CD14-positive monocyte (primary cell): ENCODE measurements at regions not wholly inside any gene's neighbourhood (a gene's known extent, or its start where the extent isn't known, plus 50 kb on each side); places are given as distances from the start of the nearest gene placed in this dataset.
A peak's percentile ranks its signal among the peaks of the same experiment; 100 is the strongest.

Experiments
- DNase-seq, 3 donors: peaks; one replicate each; pipeline ENCODE4 v3.0.0-alpha.2; 2011 to 2022
- H2AFZ ChIP-seq: 2 replicates; pipeline ENCODE4 v1.6.0; 2012; ENCODE audit warnings: mild to moderate bottlenecking, low read depth, low read length, inconsistent platforms; ENCODE audit not compliant: insufficient read depth, poor library complexity, severe bottlenecking
- H3K27ac ChIP-seq, 2 donors: 1 replicate in 1 of 2; 2 replicates in 1 of 2; pipeline ENCODE4 v1.5.1; 2012 to 2013; ENCODE audit warnings: low read length in 2 of 2, control low read depth in 1 of 2, inconsistent platforms in 1 of 2, low read depth in 1 of 2, mild to moderate bottlenecking in 1 of 2
- H3K27me3 ChIP-seq, 2 donors: one replicate each; pipeline versions ENCODE4 v1.6.0 to v1.6.1; 2011 to 2013; ENCODE audit warnings: low read length in 2 of 2; ENCODE audit not compliant: control insufficient read depth in 2 of 2, insufficient read depth in 2 of 2
- H3K36me3 ChIP-seq, 2 donors: replicated peaks in 1 of 2; 1 replicate in 1 of 2; 2 replicates in 1 of 2; pipeline versions ENCODE4 v1.5.1 to v1.6.1; 2012 to 2013; ENCODE audit warnings: low read length in 2 of 2, control low read depth in 1 of 2, inconsistent platforms in 1 of 2, mild to moderate bottlenecking in 1 of 2; ENCODE audit not compliant: insufficient read depth in 2 of 2, control insufficient read depth in 1 of 2
- H3K4me1 ChIP-seq, 2 donors: 1 replicate in 1 of 2; 2 replicates in 1 of 2; pipeline versions ENCODE4 v1.5.1 to v1.6.1; 2012 to 2013; ENCODE audit warnings: low read length in 2 of 2, control low read depth in 1 of 2, inconsistent platforms in 1 of 2, mild to moderate bottlenecking in 1 of 2, moderate library complexity in 1 of 2; ENCODE audit not compliant: insufficient read depth in 2 of 2, control insufficient read depth in 1 of 2
- H3K4me2 ChIP-seq: replicated peaks from 2 replicates; pipeline ENCODE3; 2012; ENCODE audit warnings: low read length, moderate library complexity, mild to moderate bottlenecking; ENCODE audit not compliant: poor library complexity, severe bottlenecking; ENCODE audit errors: extremely low read depth
- H3K4me3 ChIP-seq, 3 experiments: fragments of 200-600 bp in 1 of 3; sonication (generic) in 1 of 3; replicated peaks in 1 of 3; 1 replicate in 2 of 3; 2 replicates in 1 of 3; pipeline ENCODE4 v1.5.1; 2011 to 2013; ENCODE audit warnings: low read length in 3 of 3, mild to moderate bottlenecking in 3 of 3, control low read depth in 2 of 3, low read depth in 2 of 3, inconsistent platforms in 1 of 3, moderate library complexity in 1 of 3
- H3K79me2 ChIP-seq: 2 replicates; pipeline ENCODE4 v1.6.0; 2012; ENCODE audit warnings: mild to moderate bottlenecking, control low read depth, inconsistent platforms, low read length, moderate library complexity; ENCODE audit not compliant: insufficient read depth
- H3K9ac ChIP-seq: 2 replicates; pipeline ENCODE4 v1.6.0; 2017; ENCODE audit warnings: low read length, mild to moderate bottlenecking; ENCODE audit not compliant: insufficient read depth, poor library complexity, severe bottlenecking
- H3K9me3 ChIP-seq, 2 donors: replicated peaks in 1 of 2; 1 replicate in 1 of 2; 2 replicates in 1 of 2; pipeline versions ENCODE4 v1.5.1 to v1.6.1; 2012 to 2013; ENCODE audit warnings: low read length in 2 of 2, control low read depth in 1 of 2; ENCODE audit not compliant: control insufficient read depth in 1 of 2, insufficient read depth in 1 of 2
- H4K20me1 ChIP-seq: 2 replicates; pipeline ENCODE4 v1.6.0; 2012; ENCODE audit warnings: mild to moderate bottlenecking, low read length, control low read depth, moderate library complexity; ENCODE audit not compliant: insufficient read depth
- H3K27ac Mint-ChIP-seq, 7 donors: one replicate each; pipeline ENCODE4 v1.8.0; 2020; ENCODE audit warnings: mild to moderate bottlenecking in 7 of 7, mixed read lengths in 7 of 7, moderate library complexity in 6 of 7, inconsistent platforms in 2 of 7
- H3K27me3 Mint-ChIP-seq, 3 donors: one replicate each; pipeline ENCODE4 v1.8.0; 2021 to 2022; ENCODE audit warnings: low read depth in 3 of 3, mild to moderate bottlenecking in 3 of 3, mixed read lengths in 3 of 3, moderate library complexity in 3 of 3, inconsistent platforms in 1 of 3
- H3K36me3 Mint-ChIP-seq, 2 donors: one replicate each; pipeline ENCODE4 v1.8.0; 2020; ENCODE audit warnings: mixed read lengths in 2 of 2, inconsistent platforms in 1 of 2, mild to moderate bottlenecking in 1 of 2
- H3K4me1 Mint-ChIP-seq: one replicate; pipeline ENCODE4 v1.8.0; 2020; ENCODE audit warnings: mild to moderate bottlenecking, mixed read lengths
- H3K4me3 Mint-ChIP-seq, 2 donors: one replicate each; pipeline ENCODE4 v1.8.0; 2020; ENCODE audit warnings: mild to moderate bottlenecking in 2 of 2, mixed read lengths in 2 of 2, moderate library complexity in 1 of 2
- H3K9me3 Mint-ChIP-seq, 7 donors: one replicate each; pipeline ENCODE4 v1.8.0; 2020 to 2022; ENCODE audit warnings: mixed read lengths in 7 of 7, mild to moderate bottlenecking in 6 of 7, moderate library complexity in 6 of 7, inconsistent platforms in 2 of 7
- WGBS: methylation state at CpG from one replicate; pipeline ENCODE4 v1.1.5; 2013; ENCODE audit warnings: missing lambda C conversion rate; ENCODE audit not compliant: insufficient coverage; 5-methylcytosine and 5-hydroxymethylcytosine counted together
- intact Hi-C, 2 donors: fragments of 100-400 bp; cut with micrococcal nuclease; formaldehyde crosslinking; loops; one replicate each; pipeline versions ENCODE4 v1.15.0 to v1.15.1; 2023
- TF ChIP-seq, protein P1 (sequence below): fragments of 200-600 bp; IDR thresholded peaks from one replicate; pipeline ENCODE4 v1.8.0; 2022; ENCODE audit warnings: antibody characterized with exemption, mild to moderate bottlenecking

DNA sequence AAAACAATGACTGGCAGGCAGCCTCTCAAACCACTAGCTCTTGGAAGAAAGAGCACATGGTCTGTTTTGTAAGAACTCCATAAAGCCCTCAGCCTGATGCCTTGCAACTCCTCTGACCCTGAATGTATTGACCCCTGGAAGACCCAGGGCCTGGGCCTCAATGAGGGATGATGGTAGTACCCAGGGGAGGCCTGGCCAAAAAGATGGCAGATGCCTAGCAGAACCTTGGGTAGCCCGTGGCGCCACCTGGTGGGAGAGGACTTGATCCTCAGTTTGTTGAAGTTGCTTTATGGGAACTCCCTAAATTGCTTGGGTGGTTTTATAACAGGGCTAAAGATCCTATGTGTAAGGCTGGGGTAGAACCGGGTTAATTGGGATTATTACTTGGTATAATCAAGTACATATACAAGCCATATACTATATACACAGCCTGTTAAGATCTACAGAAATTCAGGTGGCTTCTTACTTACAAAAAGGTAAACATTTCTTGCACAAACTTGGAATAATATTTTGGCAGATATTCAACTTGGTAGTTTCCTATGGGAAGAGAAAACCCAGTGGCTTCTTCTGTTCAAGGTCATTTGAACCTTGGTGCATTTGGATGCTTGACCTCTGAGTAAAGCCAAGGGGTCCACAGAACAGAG, 95.8 kb upstream of the CACUL1 start:
- Histone ChIP-seq H3K9me3 (no peaks in the 10 kb centered on the region), H3K4me1 (peaks cover 9 to 10% of the 10 kb centered on the region in 2 donors), H3K9ac (no peak overlapping the region), H3K4me3 (no peak overlapping the region), H4K20me1 (no peaks in the 10 kb centered on the region), H3K4me2 (no peak overlapping the region), H3K27me3 (no peaks in the 10 kb centered on the region), H2AFZ (peak overlapping the region; percentile 63), H3K27ac (peak overlapping the region in 1 of 2 donors; percentile 53), H3K36me3 (no peaks in the 10 kb centered on the region), H3K79me2 (no peaks in the 10 kb centered on the region)
- intact Hi-C loops, result no loop called here
- peak; percentile 59 to 71 (median 69) for DNase-seq
- H3K27ac Mint-ChIP-seq, result peak overlapping the region in 2 of 7 donors; percentile 6 to 77
- H3K4me1 Mint-ChIP-seq, result peaks cover 13% of the 10 kb centered on the region
- H3K36me3 Mint-ChIP-seq, result no peaks in the 10 kb centered on the region
- TF ChIP-seq, protein P1, sequence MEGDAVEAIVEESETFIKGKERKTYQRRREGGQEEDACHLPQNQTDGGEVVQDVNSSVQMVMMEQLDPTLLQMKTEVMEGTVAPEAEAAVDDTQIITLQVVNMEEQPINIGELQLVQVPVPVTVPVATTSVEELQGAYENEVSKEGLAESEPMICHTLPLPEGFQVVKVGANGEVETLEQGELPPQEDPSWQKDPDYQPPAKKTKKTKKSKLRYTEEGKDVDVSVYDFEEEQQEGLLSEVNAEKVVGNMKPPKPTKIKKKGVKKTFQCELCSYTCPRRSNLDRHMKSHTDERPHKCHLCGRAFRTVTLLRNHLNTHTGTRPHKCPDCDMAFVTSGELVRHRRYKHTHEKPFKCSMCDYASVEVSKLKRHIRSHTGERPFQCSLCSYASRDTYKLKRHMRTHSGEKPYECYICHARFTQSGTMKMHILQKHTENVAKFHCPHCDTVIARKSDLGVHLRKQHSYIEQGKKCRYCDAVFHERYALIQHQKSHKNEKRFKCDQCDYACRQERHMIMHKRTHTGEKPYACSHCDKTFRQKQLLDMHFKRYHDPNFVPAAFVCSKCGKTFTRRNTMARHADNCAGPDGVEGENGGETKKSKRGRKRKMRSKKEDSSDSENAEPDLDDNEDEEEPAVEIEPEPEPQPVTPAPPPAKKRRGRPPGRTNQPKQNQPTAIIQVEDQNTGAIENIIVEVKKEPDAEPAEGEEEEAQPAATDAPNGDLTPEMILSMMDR, result peak; percentile 86
- no peaks in the 10 kb centered on the region for H3K9me3 Mint-ChIP-seq
- no peak overlapping the region for H3K4me3 Mint-ChIP-seq
- H3K27me3 Mint-ChIP-seq, result peaks cover 4 to 6% (median 5%) of the 10 kb centered on the region in 3 donors
- WGBS, result 23% methylated on average over 2 of the region's 3 CpGs

DNA sequence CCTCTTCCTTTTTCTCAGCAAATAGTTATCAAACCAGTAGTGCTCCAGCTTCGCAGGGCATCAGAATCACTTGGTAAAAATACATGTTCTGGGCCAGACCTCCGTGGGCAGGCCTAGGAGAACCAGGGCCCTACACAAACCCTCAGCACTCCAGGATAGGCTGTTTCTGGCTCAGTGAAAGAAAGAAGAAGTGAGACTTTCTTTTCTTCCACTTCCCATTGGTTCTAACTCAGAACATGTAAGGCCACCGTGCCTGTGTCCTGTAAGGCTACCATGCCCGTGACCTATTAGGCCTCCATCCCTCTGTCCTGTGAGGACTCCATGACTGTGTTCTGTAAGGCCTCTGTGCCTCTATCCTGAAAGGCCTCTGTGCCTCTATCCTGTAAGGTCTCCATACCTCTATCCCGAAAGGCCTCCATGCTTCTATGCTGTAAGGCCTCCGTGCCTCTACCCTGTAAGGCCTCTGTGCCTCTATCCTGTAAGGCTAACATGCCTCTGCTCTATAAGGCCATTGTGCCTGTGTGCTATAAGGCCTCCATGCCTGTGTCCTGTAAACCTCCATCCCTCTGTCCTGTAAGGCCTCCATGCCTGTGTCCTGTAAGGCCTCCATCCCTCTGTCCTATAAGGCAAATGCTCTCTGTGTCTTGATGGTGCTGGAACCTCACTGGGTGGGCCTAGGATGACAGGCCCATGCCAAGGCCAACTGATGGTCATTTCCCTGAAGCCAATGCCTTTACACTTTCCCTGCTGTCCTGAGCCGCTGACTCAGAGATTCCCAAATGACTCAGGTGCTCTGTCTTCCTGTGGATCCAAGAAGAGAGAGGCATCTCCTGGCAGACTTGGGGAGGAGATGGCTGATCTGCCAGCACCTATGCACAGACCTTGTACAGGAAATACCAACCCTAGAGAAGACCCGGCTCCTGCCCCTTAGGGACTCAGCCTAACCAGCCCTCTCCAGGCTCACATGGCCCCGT, 96.6 kb upstream of the CACUL1 start:
- Histone ChIP-seq H3K4me3 (no peak overlapping the region), H3K27ac (peak overlapping the region in 1 of 2 donors; percentile 53), H3K79me2 (no peaks in the 10 kb centered on the region), H3K4me2 (no peak overlapping the region), H2AFZ (peak overlapping the region; percentile 63), H4K20me1 (no peaks in the 10 kb centered on the region), H3K4me1 (peaks cover 9 to 10% of the 10 kb centered on the region in 2 donors), H3K9me3 (no peaks in the 10 kb centered on the region), H3K36me3 (no peaks in the 10 kb centered on the region), H3K9ac (no peak overlapping the region), H3K27me3 (no peaks in the 10 kb centered on the region)
- Mint-ChIP-seq H3K9me3 (peaks cover 0 to 2% (median 0%) of the 10 kb centered on the region in 7 donors), H3K4me3 (no peak overlapping the region), H3K36me3 (no peaks in the 10 kb centered on the region), H3K27ac (peak overlapping the region in 4 of 7 donors; percentile 1 to 77 (median 44)), H3K27me3 (peaks cover 6 to 9% (median 8%) of the 10 kb centered on the region in 3 donors), H3K4me1 (peaks cover 13% of the 10 kb centered on the region)
- intact Hi-C loops, result no loop called here
- TF ChIP-seq, protein P1, result no peak
- whole genome bisulfite sequencing, result 73% methylated on average over 6 of the region's 9 CpGs
- peak; percentile 18 to 35 (median 33) for DNase-seq
